Endothelial cell of umbilical vein (primary cell): ENCODE measurements at regions not wholly inside any gene's neighbourhood (a gene's known extent, or its start where the extent isn't known, plus 50 kb on each side); places are given as distances from the start of the nearest gene placed in this dataset.

Source experiments
- BruUV-seq: library from RNA; stranded (reverse); fragments of 400-500 nt; replicated peaks from 2 replicates; lab custom pipeline; 2021; lab: Mats Ljungman, UMichigan
- CTCF ChIA-PET: fragments of 300-600, 350-600 bp; sonication (Branson Sonifier 250); formaldehyde crosslinking; loops from one replicate; lab custom pipeline; 2021; ENCODE audit warnings: antibody characterized with exemption, inconsistent platforms; lab: Charles Lee
- POLR2A ChIA-PET: fragments of 300-600, 350-600 bp; sonication (Branson Sonifier 250); formaldehyde crosslinking; loops from one replicate; lab custom pipeline; 2021; ENCODE audit warnings: antibody characterized with exemption, inconsistent platforms; lab: Charles Lee
- DNase-seq: peaks from one replicate; pipeline ENCODE4 v3.0.0-alpha.2; 2011; ENCODE audit warnings: low read depth, low spot score
- FAIRE-seq: peaks from 2 replicates; lab custom pipeline; 2011; peaks lifted over from hg19 to GRCh38; lab: Jason Lieb, UNC
- H2AFZ ChIP-seq: 2 replicates; pipeline ENCODE4 v1.6.0; 2012; ENCODE audit warnings: low read depth, low read length, control low read depth, inconsistent platforms
- H3K27ac ChIP-seq: 2 replicates; pipeline ENCODE4 v1.5.1; 2011; ENCODE audit warnings: low read depth, mild to moderate bottlenecking, control low read depth, low read length, moderate library complexity; ENCODE audit not compliant: insufficient read depth
- H3K27me3 ChIP-seq, 2 experiments: 2 replicates each; pipeline versions ENCODE4 v1.6.0 to v1.6.1; 2011; ENCODE audit warnings: low read length in 2 of 2, mixed read lengths in 1 of 2; ENCODE audit not compliant: control insufficient read depth in 2 of 2, insufficient read depth in 2 of 2
- H3K36me3 ChIP-seq, 2 experiments: 2 replicates in 1 of 2; 3 replicates in 1 of 2; pipeline ENCODE4 v1.5.1; 2011; ENCODE audit warnings: low read length in 2 of 2, mild to moderate bottlenecking in 1 of 2, moderate library complexity in 1 of 2; ENCODE audit not compliant: control insufficient read depth in 2 of 2, insufficient read depth in 2 of 2; ENCODE audit errors: extremely low read depth in 1 of 2
- H3K4me1 ChIP-seq: 3 replicates; pipeline ENCODE4 v1.5.1; 2011; ENCODE audit warnings: mild to moderate bottlenecking, low read length; ENCODE audit not compliant: control insufficient read depth, insufficient read depth; ENCODE audit errors: extremely low read depth
- H3K4me2 ChIP-seq: 2 replicates; pipeline ENCODE4 v1.6.1; 2011; ENCODE audit warnings: low read length, control low read depth, mixed read lengths; ENCODE audit not compliant: insufficient read depth
- H3K4me3 ChIP-seq, 3 experiments: fragments of 200-600 bp in 1 of 3; sonication (generic), shearing (Covaris generic) in 1 of 3; replicated peaks in 1 of 3; 2 replicates each; pipeline ENCODE4 v1.5.1; 2011 to 2016; ENCODE audit warnings: control low read depth in 3 of 3, low read length in 3 of 3, mild to moderate bottlenecking in 2 of 3, inconsistent platforms in 1 of 3, low read depth in 1 of 3, moderate library complexity in 1 of 3; ENCODE audit not compliant: insufficient read depth in 1 of 3
- H3K79me2 ChIP-seq: 2 replicates; pipeline ENCODE4 v1.6.0; 2012; ENCODE audit warnings: low read length, inconsistent platforms; ENCODE audit not compliant: control insufficient read depth, insufficient read depth
- H3K9ac ChIP-seq: replicated peaks from 2 replicates; pipeline ENCODE3; 2011; ENCODE audit warnings: low read length, control low read depth; ENCODE audit not compliant: insufficient read depth; ENCODE audit errors: extremely low read depth
- H3K9me1 ChIP-seq: replicated peaks from 3 replicates; pipeline ENCODE4 v1.6.0; 2011; ENCODE audit warnings: mild to moderate bottlenecking, low read length; ENCODE audit not compliant: control insufficient read depth, insufficient read depth; ENCODE audit errors: extremely low read depth
- H3K9me3 ChIP-seq: replicated peaks from 2 replicates; pipeline ENCODE4 v1.5.1; 2012; ENCODE audit warnings: low read length, inconsistent platforms; ENCODE audit not compliant: control insufficient read depth, insufficient read depth
- H4K20me1 ChIP-seq: replicated peaks from 2 replicates; pipeline ENCODE3; 2011; ENCODE audit warnings: mild to moderate bottlenecking, low read length; ENCODE audit not compliant: control insufficient read depth, insufficient read depth; ENCODE audit errors: extremely low read depth
- CTCF ChIP-seq, 2 donors: IDR thresholded peaks; 1 replicate in 1 of 2; 2 replicates in 1 of 2; pipeline ENCODE4 v1.5.1; 2011; ENCODE audit warnings: low read length in 2 of 2, mild to moderate bottlenecking in 2 of 2, moderate library complexity in 2 of 2, control low read depth in 1 of 2, inconsistent platforms in 1 of 2, low read depth in 1 of 2; ENCODE audit not compliant: insufficient read depth in 1 of 2; ENCODE audit errors: extremely low read depth in 1 of 2
- EZH2 ChIP-seq: IDR thresholded peaks from 2 replicates; pipeline ENCODE4 v1.6.1; 2012; ENCODE audit warnings: borderline replicate concordance, low read depth, mild to moderate bottlenecking, moderate library complexity, low read length, inconsistent platforms; ENCODE audit not compliant: severe bottlenecking
- FOS ChIP-seq: IDR thresholded peaks from 2 replicates; pipeline ENCODE4 v1.6.1; 2011; ENCODE audit warnings: mild to moderate bottlenecking, low read length, moderate library complexity, borderline replicate concordance; ENCODE audit not compliant: insufficient read depth
- GATA2 ChIP-seq: IDR thresholded peaks from 2 replicates; pipeline ENCODE4 v1.7.0; 2011; ENCODE audit warnings: low read depth, mild to moderate bottlenecking, moderate library complexity, mixed read lengths, low read length; ENCODE audit not compliant: insufficient read length, insufficient read depth
- JUN ChIP-seq: IDR thresholded peaks from 2 replicates; pipeline ENCODE4 v1.6.1; 2011; ENCODE audit warnings: borderline replicate concordance, low read depth; ENCODE audit not compliant: insufficient read length, insufficient read depth
- MAX ChIP-seq: IDR thresholded peaks from 2 replicates; pipeline ENCODE4 v1.6.1; 2011; ENCODE audit not compliant: insufficient read depth, insufficient read length
- MYC ChIP-seq: IDR thresholded peaks from one replicate; pipeline ENCODE4 v1.6.1; 2011; ENCODE audit warnings: mild to moderate bottlenecking, low read depth, low read length
- POLR2A ChIP-seq: IDR thresholded peaks from 2 replicates; pipeline ENCODE4 v1.6.1; 2012; ENCODE audit warnings: low read depth, mild to moderate bottlenecking, control low read depth, low read length
- POLR2AphosphoS5 ChIP-seq: IDR thresholded peaks from 2 replicates; pipeline ENCODE4 v1.6.1; 2012; ENCODE audit warnings: low read depth, mild to moderate bottlenecking, control low read depth, low read length, moderate library complexity; ENCODE audit not compliant: insufficient read depth
- dilution Hi-C: fragments of 300-500 bp; cut with MboI; formaldehyde crosslinking; loops from one replicate; pipeline ENCODE4 v1.15.0; 2019; ENCODE audit warnings: low sequenced_read_pairs; ENCODE audit not compliant: extremely low pct_ligation_motif_present
- intact Hi-C: fragments of 100-400 bp; cut with micrococcal nuclease; formaldehyde crosslinking; loops from one replicate; pipeline ENCODE4 v1.10.0; 2022

- TF ChIP-seq GATA2 (no peak), JUN (no peak), MAX (no peak), EZH2 (no peak)
- Histone ChIP-seq H3K4me3 (no peak overlapping the region), H3K36me3 (no peaks in the 10 kb centered on the region), H3K9ac (no peak overlapping the region), H3K79me2 (no peaks in the 10 kb centered on the region), H3K4me1 (no peaks in the 10 kb centered on the region), H3K27ac (no peak overlapping the region), H3K9me3 (no peaks in the 10 kb centered on the region), H3K4me2 (no peak overlapping the region), H2AFZ (no peak overlapping the region), H3K9me1 (no peaks in the 10 kb centered on the region), H4K20me1 (no peaks in the 10 kb centered on the region), H3K27me3 (no peaks in the 10 kb centered on the region)
- CTCF ChIA-PET = interaction anchor here (0.7 kb wide), 1 partner anchor 284 kb away, joined by 3 read pairs; no protein-coding TSS in a partner anchor
- no TSS peak for BruUV-seq
- POLR2A ChIA-PET = no interaction called here
- dilution Hi-C loops = no loop called here
- FAIRE-seq (no peak), DNase-seq (no peak)
- intact Hi-C loops = no loop called here
Observed at GRCh38 chr3:117126460-117126859, 416.9 kb downstream of the TUSC7 start.

GRCh38 chr3:117126946-117127546 is 417.5 kb downstream of the TUSC7 start:
- no peak overlapping the region for H3K4me3 ChIP-seq
- FAIRE-seq = no peak
- POLR2A ChIA-PET = no interaction called here
- no peaks in the 10 kb centered on the region for H3K79me2 ChIP-seq
- CTCF ChIA-PET = interaction anchor here (0.7 kb wide), 1 partner anchor 285 kb away, joined by 3 read pairs; no protein-coding TSS in a partner anchor
- H2AFZ ChIP-seq = no peak overlapping the region
- no peak for DNase-seq
- no TSS peak for BruUV-seq
- intact Hi-C loops (no loop called here), dilution Hi-C loops (no loop called here)
- H3K9ac ChIP-seq = no peak overlapping the region
- TF ChIP-seq CTCF (IDR thresholded peaks at IDR 0.05; ENCODE audit: extremely low read depth in 1 of 2, insufficient read depth in 1 of 2, low read depth in 1 of 2, low read length in 2 of 2) (no peak), GATA2 (no peak), FOS (no peak), POLR2AphosphoS5 (no peak), MAX (no peak), MYC (no peak), EZH2 (no peak), POLR2A (no peak), JUN (no peak)
- H3K4me1 ChIP-seq = no peaks in the 10 kb centered on the region
- no peaks in the 10 kb centered on the region for H3K36me3 ChIP-seq
- no peak overlapping the region for H3K4me2 ChIP-seq
- no peaks in the 10 kb centered on the region for H3K9me3 ChIP-seq
- no peak overlapping the region for H3K27ac ChIP-seq
- no peaks in the 10 kb centered on the region for H3K27me3 ChIP-seq
- H3K9me1 ChIP-seq = no peaks in the 10 kb centered on the region
- no peaks in the 10 kb centered on the region for H4K20me1 ChIP-seq
